ENCODE measurements at regions not wholly inside any gene's neighbourhood (a gene's known extent, or its start where the extent isn't known, plus 50 kb on each side); places are given as distances from the start of the nearest gene placed in this dataset.

GRCh38 chr1:190608282-190608681 is 130.6 kb upstream of the BRINP3 start (continued):
- TF ChIP-seq HMGXB4 (CRISPR knock-in tag; IDR thresholded peaks at IDR 0.05) = no peak
- TF ChIP-seq ZNF3 (CRISPR knock-in tag; IDR thresholded peaks at IDR 0.05) = no peak
- no peak for TF ChIP-seq ZNF75A (CRISPR knock-in tag; IDR thresholded peaks at IDR 0.05)
- no peak for TF ChIP-seq GTF2B (IDR thresholded peaks at IDR 0.05; ENCODE audit: extremely low read depth, insufficient read length)
- TF ChIP-seq FOXJ3 (CRISPR knock-in tag; IDR thresholded peaks at IDR 0.05) = no peak
- TF ChIP-seq ZNF740 (CRISPR knock-in tag; IDR thresholded peaks at IDR 0.05) = no peak
- no peak for TF ChIP-seq ZNF740 (tag; IDR thresholded peaks at IDR 0.05)
- TF ChIP-seq RAD21 (CRISPR knock-in tag; conservative IDR thresholded peaks at IDR 0.05 in 1 of 2, IDR thresholded peaks at IDR 0.05 in 1 of 2) = no peak
- no peak for TF ChIP-seq WHSC1 (IDR thresholded peaks at IDR 0.05; ENCODE audit: low read length)
- no peak for TF ChIP-seq CREM (IDR thresholded peaks at IDR 0.05; ENCODE audit: low read depth)
- no peak for TF ChIP-seq JUND (IDR thresholded peaks at IDR 0.05; ENCODE audit: borderline replicate concordance, low read depth, low read length)
- TF ChIP-seq JUND (tag; IDR thresholded peaks at IDR 0.05; ENCODE audit: borderline replicate concordance, low read depth, low read length) = no peak
- no peak for TF ChIP-seq ERF (CRISPR knock-in tag; IDR thresholded peaks at IDR 0.05)
- TF ChIP-seq NFATC3 (IDR thresholded peaks at IDR 0.05) = no peak
- peak; percentile 37; the same call in 1 of the 2 replicates for TF ChIP-seq TCF3 (CRISPR knock-in tag; IDR thresholded peaks at IDR 0.05)
- no peak for TF ChIP-seq NCOA2 (IDR thresholded peaks at IDR 0.05; ENCODE audit: partially characterized antibody in 2 of 2)
- no peak for TF ChIP-seq RFX1 (IDR thresholded peaks at IDR 0.05)
- peak; percentile 85 for TF ChIP-seq CBFA2T3 (IDR thresholded peaks at IDR 0.05)
- TF ChIP-seq TCFL5 (CRISPR knock-in tag; conservative IDR thresholded peaks at IDR 0.05) = no peak
- no peak for TF ChIP-seq ZBTB34 (CRISPR knock-in tag; IDR thresholded peaks at IDR 0.05)
- TF ChIP-seq ARID4B (CRISPR knock-in tag; IDR thresholded peaks at IDR 0.05) = no peak
